Right atrium auricular region (tissue), 2 donors: ENCODE measurements at regions not wholly inside any gene's neighbourhood (a gene's known extent, or its start where the extent isn't known, plus 50 kb on each side); places are given as distances from the start of the nearest gene placed in this dataset.

Source experiments
- DNase-seq: peaks from one replicate; pipeline ENCODE4 v3.0.0-alpha.2; 2019; ENCODE audit warnings: low spot score
- H3K27ac ChIP-seq, 2 donors: fragments of 200-600 bp; sonication (generic); 1 replicate in 1 of 2; 2 replicates in 1 of 2; pipeline ENCODE4 v1.5.1; 2016 to 2019
- H3K27me3 ChIP-seq, 2 donors: fragments of 200-600 bp; sonication (generic); one replicate each; pipeline versions ENCODE4 v1.5.1 to v1.6.0; 2017 to 2019
- H3K36me3 ChIP-seq: fragments of 200-600 bp; sonication (generic); one replicate; pipeline ENCODE4 v1.5.1; 2016
- H3K4me1 ChIP-seq, 2 donors: fragments of 200-600 bp; sonication (generic); one replicate each; pipeline versions ENCODE4 v1.5.1 to v1.6.0; 2017 to 2019
- H3K4me3 ChIP-seq, 2 donors: fragments of 200-600 bp; sonication (generic); 1 replicate in 1 of 2; 2 replicates in 1 of 2; pipeline ENCODE4 v1.5.1; 2017 to 2019; ENCODE audit warnings: mild to moderate bottlenecking in 1 of 2, moderate library complexity in 1 of 2
- H3K9me3 ChIP-seq, 2 donors: fragments of 200-600 bp; sonication (generic); one replicate each; pipeline ENCODE4 v1.5.1; 2019
- CTCF ChIP-seq, 2 donors: fragments of 200-600 bp; sonication (generic); IDR thresholded peaks; one replicate each; pipeline ENCODE4 v1.5.1; 2019; ENCODE audit warnings: antibody characterized with exemption in 2 of 2

- no peak for TF ChIP-seq CTCF (IDR thresholded peaks at IDR 0.05)
- Histone ChIP-seq H3K27ac (peak overlapping the region; percentile 76 to 93), H3K27me3 (no peaks in the 10 kb centered on the region), H3K9me3 (no peaks in the 10 kb centered on the region), H3K4me1 (peaks cover 0 to 27% of the 10 kb centered on the region in 2 donors), H3K36me3 (no peaks in the 10 kb centered on the region), H3K4me3 (peak overlapping the region in 1 of 2 donors; percentile 24)
- DNase-seq: no peak
These were observed 507.8 kb upstream of the MPDZ start for GRCh38 chr9:13787234-13787833.

- Histone ChIP-seq H3K36me3 (no peaks in the 10 kb centered on the region), H3K27me3 (no peaks in the 10 kb centered on the region), H3K27ac (peak overlapping the region; percentile 76 to 93), H3K4me1 (peaks cover 0 to 27% of the 10 kb centered on the region in 2 donors), H3K4me3 (no peak overlapping the region), H3K9me3 (no peaks in the 10 kb centered on the region)
- no peak for DNase-seq
- TF ChIP-seq CTCF (IDR thresholded peaks at IDR 0.05): no peak
These were observed 507.2 kb upstream of the MPDZ start for GRCh38 chr9:13786711-13787110.

GRCh38 chr9:13786131-13786530, 506.6 kb upstream of the MPDZ start:
- Histone ChIP-seq H3K36me3 (no peaks in the 10 kb centered on the region), H3K27ac (peak overlapping the region; percentile 76 to 93), H3K4me1 (peaks cover 0 to 27% of the 10 kb centered on the region in 2 donors), H3K4me3 (no peak overlapping the region), H3K27me3 (no peaks in the 10 kb centered on the region), H3K9me3 (no peaks in the 10 kb centered on the region)
- peak; percentile 68 for DNase-seq
- no peak for TF ChIP-seq CTCF (IDR thresholded peaks at IDR 0.05)

GRCh38 chr9:13779106-13779505, 499.6 kb upstream of the MPDZ start:
- DNase-seq: no peak
- H3K4me1 ChIP-seq: peaks cover 0 to 13% of the 10 kb centered on the region in 2 donors
- TF ChIP-seq CTCF (IDR thresholded peaks at IDR 0.05): no peak
- H3K27me3 ChIP-seq: no peaks in the 10 kb centered on the region
- no peak overlapping the region for H3K4me3 ChIP-seq
- no peaks in the 10 kb centered on the region for H3K36me3 ChIP-seq
- H3K27ac ChIP-seq: no peak overlapping the region
- no peaks in the 10 kb centered on the region for H3K9me3 ChIP-seq

GRCh38 chr9:13778631-13779030, 499.1 kb upstream of the MPDZ start:
- no peaks in the 10 kb centered on the region for H3K36me3 ChIP-seq
- peaks cover 0 to 13% of the 10 kb centered on the region in 2 donors for H3K4me1 ChIP-seq
- no peaks in the 10 kb centered on the region for H3K9me3 ChIP-seq
- no peak overlapping the region for H3K27ac ChIP-seq
- H3K4me3 ChIP-seq: no peak overlapping the region
- no peaks in the 10 kb centered on the region for H3K27me3 ChIP-seq
- TF ChIP-seq CTCF (IDR thresholded peaks at IDR 0.05): no peak
- no peak for DNase-seq

GRCh38 chr9:13770956-13771355, 491.5 kb upstream of the MPDZ start:
- H3K4me3 ChIP-seq: no peak overlapping the region
- DNase-seq: no peak
- H3K4me1 ChIP-seq: no peaks in the 10 kb centered on the region
- H3K9me3 ChIP-seq: no peaks in the 10 kb centered on the region
- H3K36me3 ChIP-seq: no peaks in the 10 kb centered on the region
- TF ChIP-seq CTCF (IDR thresholded peaks at IDR 0.05): no peak
- no peak overlapping the region for H3K27ac ChIP-seq
- no peaks in the 10 kb centered on the region for H3K27me3 ChIP-seq
